ENCODE measurements at regions not wholly inside any gene's neighbourhood (a gene's known extent, or its start where the extent isn't known, plus 50 kb on each side); places are given as distances from the start of the nearest gene placed in this dataset.
"Not testable (repeated sequence)": the region's sequence is repeated elsewhere in the genome, so short reads cannot be mapped to it uniquely, and the experiment has no call there.

- no peak for DNase-seq (ENCODE audit: low read depth, low spot score)
These were observed 386.1 kb downstream of the SEC23A start for GRCh38 chr14:38716926-38717325.

- no peak for DNase-seq (ENCODE audit: low read depth, low spot score)
These were observed 392.2 kb downstream of the SEC23A start for GRCh38 chr14:38710881-38711280.

- no peak for DNase-seq (ENCODE audit: low read depth, low spot score)
These were observed 392.8 kb downstream of the SEC23A start for GRCh38 chr14:38710196-38710595.

- DNase-seq (ENCODE audit: low read depth, low spot score): no peak
These were observed 397.8 kb downstream of the SEC23A start for GRCh38 chr14:38705220-38705619.

GRCh38 chr14:38704220-38704619, 398.8 kb downstream of the SEC23A start:
- DNase-seq (ENCODE audit: low read depth, low spot score): no peak

GRCh38 chr14:38696925-38697324, 406.1 kb downstream of the SEC23A start:
- DNase-seq (ENCODE audit: low read depth, low spot score): no peak

GRCh38 chr14:38693423-38693822, 409.6 kb downstream of the SEC23A start:
- no peak for DNase-seq (ENCODE audit: low read depth, low spot score)

DNA sequence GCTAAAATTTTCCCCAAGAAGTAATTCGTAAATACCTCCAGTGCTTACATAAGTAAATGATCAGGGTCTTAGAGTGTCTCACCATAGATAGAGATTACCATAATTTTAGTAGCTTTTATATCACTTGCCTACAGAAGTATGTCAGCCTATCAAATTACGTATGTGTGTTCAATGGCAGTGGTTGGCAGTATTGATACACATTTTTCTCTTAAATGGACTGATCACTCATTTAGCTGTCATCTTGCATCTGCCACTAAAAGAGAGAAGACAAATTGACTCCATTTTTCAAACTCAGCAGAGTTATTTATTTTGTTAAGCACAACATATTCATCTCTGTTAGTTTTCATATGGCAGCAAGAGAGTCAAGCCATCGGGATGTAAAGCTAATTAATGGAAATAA, 413.1 kb upstream of the CLEC14A start:
- DNase-seq (ENCODE audit: low read depth, low spot score): no peak

- no peak for DNase-seq (ENCODE audit: low read depth, low spot score)
These were observed 407.5 kb upstream of the CLEC14A start for GRCh38 chr14:38663382-38663781.

GRCh38 chr14:38662781-38663180, 406.9 kb upstream of the CLEC14A start:
- no peak for DNase-seq (ENCODE audit: low read depth, low spot score)

DNA sequence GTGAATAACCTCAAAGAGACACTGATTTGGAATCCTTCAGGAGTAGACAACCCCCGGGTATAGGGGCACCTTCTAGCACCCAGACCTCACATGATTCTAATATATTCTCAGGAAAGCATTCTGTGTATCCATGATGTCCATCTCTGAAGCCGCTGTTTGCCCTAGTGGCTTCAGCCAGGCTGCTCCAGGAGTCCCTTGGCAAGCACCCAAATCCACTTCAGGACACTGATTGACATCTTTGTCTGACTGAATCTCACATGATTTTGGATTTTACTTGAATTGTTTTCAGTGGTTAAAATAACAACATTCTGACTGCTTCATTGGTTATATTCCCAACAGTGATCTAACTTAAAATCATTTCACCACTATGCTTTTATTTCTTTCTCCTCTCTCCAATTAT, 390.5 kb upstream of the CLEC14A start:
- DNase-seq (ENCODE audit: low read depth, low spot score): no peak

DNA sequence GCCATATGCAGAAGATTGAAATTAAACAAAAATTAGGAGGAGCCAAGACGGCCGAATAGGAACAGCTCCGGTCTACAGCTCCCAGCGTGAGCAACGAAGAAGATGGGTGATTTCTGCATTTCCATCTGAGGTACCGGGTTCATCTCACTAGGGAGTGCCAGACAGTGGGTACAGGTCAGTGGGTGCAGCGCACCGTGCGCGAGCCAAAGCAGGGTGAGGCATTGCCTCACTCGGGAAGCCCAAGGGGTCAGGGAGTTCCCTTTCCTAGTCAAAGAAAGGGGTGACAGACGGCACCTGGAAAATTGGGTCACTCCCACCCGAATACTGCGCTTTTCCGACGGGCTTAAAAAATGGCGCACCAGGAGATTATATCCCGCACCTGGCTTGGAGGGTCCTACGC, 379.0 kb upstream of the CLEC14A start:
- not testable (repeated sequence) for DNase-seq (ENCODE audit: low read depth, low spot score)

GRCh38 chr14:38629412-38629811, 373.5 kb upstream of the CLEC14A start:
- DNase-seq (ENCODE audit: low read depth, low spot score): no peak

DNA sequence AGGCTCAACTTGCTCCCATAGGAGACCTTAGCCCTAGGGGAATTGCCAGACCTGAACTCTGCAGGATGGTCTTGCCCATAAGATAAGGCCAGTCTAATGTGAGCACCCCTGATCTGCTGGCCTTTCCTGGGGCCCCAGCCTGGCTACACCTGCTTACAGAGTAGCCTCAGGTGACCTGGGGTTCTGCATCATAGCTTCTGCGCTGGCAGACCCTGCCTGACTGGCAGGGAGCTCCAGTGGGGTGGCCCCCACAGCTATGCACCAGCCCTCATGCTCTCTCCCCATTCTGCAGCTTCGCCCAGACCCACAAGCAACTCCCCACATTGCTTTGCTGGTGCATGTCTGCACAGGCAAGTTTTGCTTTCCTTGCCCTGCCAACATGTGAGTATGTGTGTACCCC, 371.3 kb upstream of the CLEC14A start:
- no peak for DNase-seq (ENCODE audit: low read depth, low spot score)

- no peak for DNase-seq (ENCODE audit: low read depth, low spot score)
These were observed 367.8 kb upstream of the CLEC14A start for GRCh38 chr14:38623661-38624060.

GRCh38 chr14:38618514-38618913, 362.6 kb upstream of the CLEC14A start:
- no peak for DNase-seq (ENCODE audit: low read depth, low spot score)

DNA sequence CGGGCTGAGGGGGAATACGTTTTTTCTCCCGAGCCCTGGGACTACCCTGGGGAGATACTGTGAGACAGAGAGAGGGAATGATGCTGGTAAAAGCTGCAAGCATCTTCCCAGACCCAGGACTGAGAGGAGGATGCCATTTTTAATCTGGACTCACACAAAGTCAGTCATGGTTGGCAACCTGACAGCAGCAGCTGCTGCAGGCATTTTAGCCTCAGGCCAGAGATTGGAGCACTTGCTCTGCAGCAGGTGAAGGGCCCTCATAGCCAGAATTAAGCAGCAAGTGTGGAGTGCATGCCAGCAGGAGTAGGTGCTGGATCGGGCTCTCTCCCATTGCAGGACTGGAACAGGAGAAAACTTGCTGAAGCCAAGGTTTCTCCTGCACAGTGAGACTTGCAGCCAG, 361.1 kb upstream of the CLEC14A start:
- no peak for DNase-seq (ENCODE audit: low read depth, low spot score)

- no peak for DNase-seq (ENCODE audit: low read depth, low spot score)
These were observed 356.0 kb upstream of the CLEC14A start for GRCh38 chr14:38611928-38612327.

GRCh38 chr14:38608244-38608643, 352.4 kb upstream of the CLEC14A start:
- no peak for DNase-seq (ENCODE audit: low read depth, low spot score)

GRCh38 chr14:38605193-38606114, 349.6 kb upstream of the CLEC14A start:
- DNase-seq (ENCODE audit: low read depth, low spot score): no peak

DNA sequence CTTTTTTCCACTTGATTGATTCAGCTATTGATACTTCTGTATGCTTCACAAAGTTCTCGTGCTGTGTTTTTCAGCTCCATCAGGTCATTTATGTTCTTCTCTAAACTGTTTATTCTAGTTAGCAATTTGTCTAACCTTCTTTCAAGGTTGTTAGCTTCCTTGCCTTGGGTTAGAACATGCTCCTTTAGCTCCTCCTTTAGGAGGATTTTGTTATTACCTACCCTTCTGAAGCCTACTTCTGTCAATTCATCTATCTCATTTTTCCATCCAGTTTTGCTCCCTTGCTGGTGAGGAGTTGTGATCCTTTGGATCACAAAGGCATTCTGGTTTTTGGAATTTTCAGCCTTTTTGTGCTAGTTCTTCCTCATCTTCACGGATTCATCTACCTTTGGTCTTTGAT, 344.7 kb upstream of the CLEC14A start:
- DNase-seq (ENCODE audit: low read depth, low spot score): peak; percentile 29

- DNase-seq (ENCODE audit: low read depth, low spot score): no peak
These were observed 337.6 kb upstream of the CLEC14A start for GRCh38 chr14:38593476-38593875.

- DNase-seq (ENCODE audit: low read depth, low spot score): no peak
These were observed 337.0 kb upstream of the CLEC14A start for GRCh38 chr14:38592764-38593442.

Measured in pulmonary artery endothelial cell (primary cell).